Testis (tissue), 2 donors: ENCODE measurements at regions not wholly inside any gene's neighbourhood (a gene's known extent, or its start where the extent isn't known, plus 50 kb on each side); places are given as distances from the start of the nearest gene placed in this dataset.

Experiments used
- DNase-seq: peaks from one replicate; pipeline ENCODE4 v3.0.0-alpha.2; 2019
- H3K27ac ChIP-seq, 2 donors: fragments of 200-600 bp; sonication (generic); one replicate each; pipeline ENCODE4 v1.5.1; 2019
- H3K27me3 ChIP-seq: fragments of 200-600 bp; sonication (generic); one replicate; pipeline ENCODE4 v1.5.1; 2019
- H3K36me3 ChIP-seq: fragments of 200-600 bp; sonication (generic); one replicate; pipeline ENCODE4 v1.5.1; 2017; ENCODE audit warnings: low read depth; ENCODE audit errors: missing control alignments
- H3K4me1 ChIP-seq: fragments of 200-600 bp; sonication (generic); one replicate; pipeline ENCODE4 v1.5.1; 2019
- H3K4me3 ChIP-seq, 2 donors: fragments of 200-600 bp; sonication (generic); one replicate each; pipeline ENCODE4 v1.5.1; 2017 to 2019
- H3K9me3 ChIP-seq: fragments of 200-600 bp; sonication (generic); one replicate; pipeline ENCODE4 v1.5.1; 2017
- CTCF ChIP-seq, 3 experiments: fragments of 450-650 bp in 2 of 3; fragments of 200-600 bp in 1 of 3; sonication (generic) in 1 of 3; IDR thresholded peaks; one replicate each; pipeline ENCODE4 v1.5.1; 2016 to 2019; ENCODE audit warnings: antibody characterized with exemption in 3 of 3, mild to moderate bottlenecking in 2 of 3, moderate library complexity in 1 of 3
- POLR2A ChIP-seq: fragments of 450-650 bp; IDR thresholded peaks from one replicate; pipeline ENCODE4 v1.6.1; 2017; ENCODE audit warnings: antibody characterized with exemption, mild to moderate bottlenecking, moderate library complexity
- WGBS, 2 donors: methylation state at CpG; one replicate each; pipeline ENCODE4 v1.1.5; 2018; 5-methylcytosine and 5-hydroxymethylcytosine counted together
- intact Hi-C: fragments of 100-400 bp; cut with DNase I; formaldehyde crosslinking; loops from one replicate; pipeline ENCODE4 v1.15.1; 2023; ENCODE audit warnings: low total_unique reads
- small RNA-seq, 2 donors: library from RNA; depleted of rRNA; stranded (forward); fragments of <200 nt; gene quantifications; one replicate each; pipeline ENCODE3, GENCODE V24; 2016

GRCh38 chr11:127054153-127054552 lies 53.6 kb upstream of the KIRREL3 start:
- H3K4me1 ChIP-seq: no peaks in the 10 kb centered on the region
- H3K27ac ChIP-seq: no peak overlapping the region
- H3K4me3 ChIP-seq: no peak overlapping the region
- TF ChIP-seq CTCF (IDR thresholded peaks at IDR 0.05): no peak
- no peak for TF ChIP-seq POLR2A
- H3K27me3 ChIP-seq: no peaks in the 10 kb centered on the region
- intact Hi-C loops: no loop called here
- H3K36me3 ChIP-seq: no peaks in the 10 kb centered on the region
- 90 to 92% methylated on average over 2 of the region's 2 CpGs for WGBS, 2 donors
- no peaks in the 10 kb centered on the region for H3K9me3 ChIP-seq
- no peak for DNase-seq

- Histone ChIP-seq H3K36me3 (no peaks in the 10 kb centered on the region), H3K4me1 (no peaks in the 10 kb centered on the region), H3K27me3 (no peaks in the 10 kb centered on the region), H3K27ac (no peak overlapping the region), H3K9me3 (no peaks in the 10 kb centered on the region), H3K4me3 (no peak overlapping the region)
- 64 to 86% methylated on average over 1 of the region's 1 CpG for WGBS, 2 donors
- intact Hi-C loops: no loop called here
- TF ChIP-seq POLR2A: no peak
- TF ChIP-seq CTCF (IDR thresholded peaks at IDR 0.05): no peak
- no peak for DNase-seq
Observed at GRCh38 chr11:127052404-127052803, 51.8 kb upstream of the KIRREL3 start.

Small RNAs in the stretch of these regions (small RNA-seq; reads per million reads assigned to genes)
- gene RN7SKP279: 0 reads per million in 2 donors
